Activated B cell treated with CpG ODN at 0.5 μM for 24 hours (primary cell): ENCODE measurements at regions not wholly inside any gene's neighbourhood (a gene's known extent, or its start where the extent isn't known, plus 50 kb on each side); places are given as distances from the start of the nearest gene placed in this dataset.

ENCODE experiments used
- ATAC-seq: fragments of 200-7000 bp; cut with Tn5 transposase; one replicate; pipeline ENCODE4 v1.10.0; 2021; ENCODE audit warnings: low read depth, mild to moderate bottlenecking, moderate library complexity
- CTCF ChIA-PET: fragments of 350-600 bp; sonication (Branson Sonifier 250); formaldehyde crosslinking; loops from one replicate; lab custom pipeline; 2021; ENCODE audit warnings: antibody characterized with exemption; lab: Charles Lee
- POLR2A ChIA-PET: fragments of 350-600 bp; sonication (Branson Sonifier 250); formaldehyde crosslinking; loops from one replicate; lab custom pipeline; 2021; ENCODE audit warnings: antibody characterized with exemption; lab: Charles Lee
- DNase-seq: peaks from one replicate; pipeline ENCODE4 v3.0.0; 2022
- H3K27ac Mint-ChIP-seq: one replicate; pipeline ENCODE4 v1.8.0; 2020; ENCODE audit warnings: mixed read lengths
- H3K27me3 Mint-ChIP-seq: one replicate; pipeline ENCODE4 v1.8.0; 2021; ENCODE audit warnings: mixed read lengths
- H3K36me3 Mint-ChIP-seq: one replicate; pipeline ENCODE4 v1.8.0; 2021; ENCODE audit warnings: low read depth, mixed read lengths
- H3K4me1 Mint-ChIP-seq: one replicate; pipeline ENCODE4 v1.8.0; 2021; ENCODE audit warnings: mixed read lengths
- H3K4me3 Mint-ChIP-seq: one replicate; pipeline ENCODE4 v1.8.0; 2020; ENCODE audit warnings: mild to moderate bottlenecking, mixed read lengths
- H3K9me3 Mint-ChIP-seq: one replicate; pipeline ENCODE4 v1.8.0; 2020; ENCODE audit warnings: mixed read lengths
- CTCF ChIP-seq: fragments of 200-600 bp; IDR thresholded peaks from one replicate; pipeline ENCODE4 v1.8.0; 2022; ENCODE audit warnings: antibody characterized with exemption, mild to moderate bottlenecking
- intact Hi-C: fragments of 100-400 bp; cut with micrococcal nuclease; formaldehyde crosslinking; loops from one replicate; pipeline ENCODE4 v1.15.1; 2024

GRCh38 chr15:98556321-98556720 is 92.0 kb upstream of the IGF1R start:
- H3K27ac Mint-ChIP-seq, result no peak overlapping the region
- H3K9me3 Mint-ChIP-seq, result no peaks in the 10 kb centered on the region
- POLR2A ChIA-PET, result no interaction called here
- no peak for ATAC-seq
- H3K36me3 Mint-ChIP-seq, result no peaks in the 10 kb centered on the region
- no peak for DNase-seq
- TF ChIP-seq CTCF, result no peak
- intact Hi-C loops, result no loop called here
- no peaks in the 10 kb centered on the region for H3K4me1 Mint-ChIP-seq
- no peak overlapping the region for H3K4me3 Mint-ChIP-seq
- no peaks in the 10 kb centered on the region for H3K27me3 Mint-ChIP-seq
- CTCF ChIA-PET, result no interaction called here

GRCh38 chr15:98560338-98560737 is 88.0 kb upstream of the IGF1R start:
- intact Hi-C loops, result no loop called here
- ChIA-PET POLR2A (no interaction called here), CTCF (no interaction called here)
- H3K27ac Mint-ChIP-seq, result no peak overlapping the region
- H3K36me3 Mint-ChIP-seq, result no peaks in the 10 kb centered on the region
- TF ChIP-seq CTCF, result no peak
- peaks cover 5% of the 10 kb centered on the region for H3K27me3 Mint-ChIP-seq
- DNase-seq (no peak), ATAC-seq (no peak)
- no peaks in the 10 kb centered on the region for H3K9me3 Mint-ChIP-seq
- H3K4me1 Mint-ChIP-seq, result no peaks in the 10 kb centered on the region
- H3K4me3 Mint-ChIP-seq, result no peak overlapping the region

- H3K27ac Mint-ChIP-seq, result no peak overlapping the region
- H3K27me3 Mint-ChIP-seq, result peaks cover 7% of the 10 kb centered on the region
- H3K4me3 Mint-ChIP-seq, result no peak overlapping the region
- no peak for TF ChIP-seq CTCF
- H3K4me1 Mint-ChIP-seq, result no peaks in the 10 kb centered on the region
- no peak for DNase-seq
- ATAC-seq, result no peak
- no peaks in the 10 kb centered on the region for H3K9me3 Mint-ChIP-seq
- ChIA-PET CTCF (no interaction called here), POLR2A (no interaction called here)
- no peaks in the 10 kb centered on the region for H3K36me3 Mint-ChIP-seq
- intact Hi-C loops, result no loop called here
Measured at GRCh38 chr15:98561169-98561941, 87.0 kb upstream of the IGF1R start.

- Mint-ChIP-seq H3K4me3 (no peak overlapping the region), H3K27ac (no peak overlapping the region), H3K4me1 (no peaks in the 10 kb centered on the region), H3K9me3 (no peaks in the 10 kb centered on the region), H3K36me3 (no peaks in the 10 kb centered on the region), H3K27me3 (peaks cover 7% of the 10 kb centered on the region)
- DNase-seq (no peak), ATAC-seq (no peak)
- CTCF ChIA-PET, result no interaction called here
- TF ChIP-seq CTCF, result no peak
- POLR2A ChIA-PET, result no interaction called here
- intact Hi-C loops, result no loop called here
Measured at GRCh38 chr15:98562331-98562937, 85.9 kb upstream of the IGF1R start.

GRCh38 chr15:98565566-98565965 is 82.8 kb upstream of the IGF1R start:
- intact Hi-C loops, result no loop called here
- ChIA-PET POLR2A (no interaction called here), CTCF (no interaction called here)
- Mint-ChIP-seq H3K27ac (no peak overlapping the region), H3K4me1 (no peaks in the 10 kb centered on the region), H3K27me3 (peaks cover 7% of the 10 kb centered on the region), H3K9me3 (no peaks in the 10 kb centered on the region), H3K36me3 (no peaks in the 10 kb centered on the region), H3K4me3 (no peak overlapping the region)
- TF ChIP-seq CTCF, result no peak
- ATAC-seq (no peak), DNase-seq (no peak)
